HG03575 (cell line): ENCODE measurements at regions not wholly inside any gene's neighbourhood (a gene's known extent, or its start where the extent isn't known, plus 50 kb on each side); places are given as distances from the start of the nearest gene placed in this dataset.

ENCODE experiments used
- ATAC-seq: cut with Tn5 transposase; IDR thresholded peaks from one replicate; pipeline ENCODE4 v1.9.1; 2021; ENCODE audit not compliant: unreplicated experiment, insufficient number of reproducible peaks, low FRiP score; ENCODE audit errors: extremely low read depth

DNA sequence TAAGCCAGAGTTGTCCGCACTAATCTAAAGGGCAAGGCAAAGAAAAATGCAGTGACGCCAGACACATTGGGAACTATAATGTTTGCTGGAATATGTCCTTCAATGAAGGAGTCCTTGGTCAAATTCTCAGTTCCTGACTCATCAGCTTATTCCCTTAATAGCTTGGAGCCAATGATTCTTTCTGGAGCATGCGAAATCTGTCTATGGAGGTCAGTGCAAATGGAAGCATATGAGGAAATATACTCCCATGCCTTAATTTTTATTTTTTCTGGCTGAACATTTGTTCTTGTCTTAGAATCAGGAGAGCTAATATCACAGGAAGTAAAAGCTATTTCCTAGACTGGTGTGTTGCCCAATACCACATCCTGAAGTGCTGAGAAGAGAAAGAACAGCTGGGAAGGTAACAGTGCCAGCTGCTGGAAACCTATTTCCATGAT lies 289.8 kb upstream of the SPRY2 start:
- ATAC-seq, result no peak

DNA sequence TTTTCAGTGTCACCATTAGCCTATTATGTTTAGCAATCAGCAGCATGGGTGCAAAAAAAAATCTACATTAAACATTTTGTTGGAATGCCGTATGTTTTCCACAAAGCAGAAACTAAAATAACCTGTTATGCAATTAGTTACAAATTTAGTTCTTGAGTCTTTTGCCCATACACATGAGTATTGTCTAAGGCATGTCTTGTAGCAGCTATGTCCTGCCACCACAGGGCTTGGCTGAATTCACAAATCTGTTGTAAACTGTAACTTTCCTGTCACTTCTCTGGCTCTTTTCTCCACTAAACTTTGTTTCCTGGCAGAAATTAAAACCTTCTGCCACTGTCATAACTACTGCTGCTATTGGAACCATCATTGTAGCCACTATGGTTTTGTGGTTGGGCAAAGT lies 277.9 kb upstream of the SPRY2 start:
- no peak for ATAC-seq

DNA sequence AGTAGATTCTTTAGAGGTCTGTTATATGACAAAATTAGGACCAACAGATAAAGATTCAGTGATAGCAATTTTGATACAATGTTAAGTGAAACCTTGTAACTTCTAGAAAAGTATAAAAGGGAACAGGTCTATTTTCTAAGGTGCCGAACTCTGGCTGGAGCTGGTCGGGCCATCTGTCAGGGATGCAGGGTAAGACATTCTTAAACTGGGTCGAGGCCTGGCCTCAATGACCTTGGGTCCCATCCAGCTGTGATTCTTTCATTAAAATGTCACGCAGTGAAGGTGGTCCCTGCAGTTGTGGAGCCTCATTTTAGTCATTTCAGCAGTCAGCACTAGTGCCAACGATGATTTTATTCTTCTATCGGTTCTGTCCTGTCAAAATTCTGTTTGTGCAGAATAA lies 271.9 kb upstream of the SPRY2 start:
- ATAC-seq, result no peak

DNA sequence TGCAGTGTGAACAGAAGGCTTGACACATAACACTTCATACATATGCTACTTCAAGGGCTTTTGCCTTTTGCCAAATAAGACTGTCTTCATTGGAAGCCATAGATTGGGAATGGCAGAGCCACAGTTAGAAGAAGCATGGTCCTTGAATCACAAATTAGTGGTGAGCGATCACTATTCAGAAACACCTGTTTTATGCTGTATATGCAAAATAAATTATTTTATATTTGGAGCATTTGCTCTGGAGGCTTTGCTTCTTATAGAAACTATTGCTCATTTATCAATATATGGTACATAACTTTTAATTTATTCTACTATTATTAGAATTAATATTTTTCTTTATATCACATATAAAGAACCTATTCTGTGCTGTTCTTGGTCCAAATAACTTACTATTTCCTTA lies 270.4 kb upstream of the SPRY2 start:
- no peak for ATAC-seq

DNA sequence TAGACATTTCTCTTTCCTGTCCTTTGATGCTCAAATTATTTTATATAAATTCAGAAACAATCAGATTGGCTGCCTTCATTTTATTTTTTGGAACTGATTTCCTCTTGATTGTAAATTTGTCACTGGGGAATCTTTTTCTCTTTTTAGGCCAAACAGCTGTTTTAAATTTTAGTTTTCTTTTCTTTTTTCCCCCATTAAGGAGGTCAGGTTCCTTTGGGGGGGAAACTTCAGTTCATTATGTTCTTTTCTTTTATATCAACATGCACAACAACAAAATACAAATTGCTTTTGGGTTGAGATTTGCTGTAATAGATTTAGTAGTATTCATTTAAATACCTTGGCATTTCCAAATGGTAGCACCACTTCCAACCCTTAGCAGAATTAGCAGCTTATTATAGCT lies 264.8 kb upstream of the SPRY2 start:
- ATAC-seq, result no peak

DNA sequence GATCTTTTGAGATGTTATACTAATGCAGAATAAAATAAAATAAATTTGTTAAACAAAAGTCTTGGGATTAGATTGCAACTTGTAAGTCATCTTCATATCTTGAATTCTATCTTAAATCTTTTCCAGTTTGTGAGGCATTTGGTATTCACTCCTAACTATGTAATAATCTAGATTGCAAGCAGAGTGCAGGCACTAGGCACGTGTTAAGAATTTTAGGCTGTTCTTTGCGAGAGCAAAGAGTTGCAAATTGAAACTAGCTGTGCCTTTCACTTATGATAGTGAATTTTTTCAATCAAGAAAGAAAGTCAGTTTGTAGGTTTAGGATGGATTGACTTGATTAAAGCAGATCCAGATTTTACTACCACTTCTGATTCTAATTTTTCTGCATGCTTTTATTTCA lies 264.1 kb upstream of the SPRY2 start:
- ATAC-seq, result no peak

DNA sequence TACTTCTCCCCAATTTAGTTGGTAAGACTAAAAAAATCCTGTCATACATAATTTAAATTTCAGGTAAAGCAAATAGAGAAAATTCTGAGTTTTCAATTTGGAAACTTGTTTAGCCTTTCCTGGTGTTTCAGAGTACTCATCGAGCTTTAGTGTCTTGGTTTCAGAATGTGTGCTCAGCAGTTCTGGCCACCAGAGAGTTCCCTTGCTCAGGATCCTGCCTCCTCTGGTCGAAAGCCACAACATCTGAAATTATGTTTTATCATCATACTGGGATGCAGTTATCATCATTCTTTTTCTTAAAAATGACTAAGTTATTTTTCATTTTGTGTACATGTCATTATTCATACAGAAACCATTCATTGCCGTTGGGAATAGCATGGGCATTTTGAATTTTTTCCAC lies 263.2 kb upstream of the SPRY2 start:
- ATAC-seq, result no peak

DNA sequence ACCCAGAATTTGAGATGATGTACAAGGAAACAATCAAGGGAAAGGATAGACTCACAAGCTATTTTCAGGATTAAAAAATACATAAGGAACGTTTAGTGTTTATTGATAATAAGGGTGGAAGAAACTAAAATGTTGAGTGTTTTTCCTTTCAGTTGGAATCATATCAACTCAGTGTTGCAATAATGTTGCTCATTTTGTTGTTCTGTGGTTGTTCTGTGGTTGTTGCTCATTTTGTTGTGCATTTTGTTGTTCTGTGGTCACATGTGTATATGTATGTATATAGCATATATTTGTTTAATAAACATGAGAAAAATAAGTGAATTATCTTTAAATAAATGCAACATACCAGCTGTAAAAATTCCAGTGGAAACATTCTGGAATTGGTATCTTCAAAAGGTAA lies 262.4 kb upstream of the SPRY2 start:
- no peak for ATAC-seq

DNA sequence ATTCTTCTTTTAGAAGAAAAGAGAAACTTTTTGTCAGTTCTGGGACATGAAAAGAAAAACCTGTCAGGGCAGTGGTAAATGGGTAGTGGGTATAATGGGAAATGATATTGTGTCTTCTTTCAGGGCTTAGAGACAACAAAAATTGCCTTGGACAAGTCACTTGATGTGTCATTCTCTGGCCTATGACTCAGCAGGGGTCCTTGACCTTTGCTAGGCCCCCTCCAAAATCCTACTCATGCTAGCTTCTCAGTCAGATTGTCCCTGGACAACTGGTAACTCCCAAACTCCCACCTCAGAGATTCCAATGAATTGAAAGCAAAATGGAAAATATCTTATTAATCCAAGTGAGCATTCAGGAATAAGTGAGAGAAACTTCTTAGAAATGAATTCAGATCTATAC lies 258.8 kb upstream of the SPRY2 start:
- no peak for ATAC-seq

DNA sequence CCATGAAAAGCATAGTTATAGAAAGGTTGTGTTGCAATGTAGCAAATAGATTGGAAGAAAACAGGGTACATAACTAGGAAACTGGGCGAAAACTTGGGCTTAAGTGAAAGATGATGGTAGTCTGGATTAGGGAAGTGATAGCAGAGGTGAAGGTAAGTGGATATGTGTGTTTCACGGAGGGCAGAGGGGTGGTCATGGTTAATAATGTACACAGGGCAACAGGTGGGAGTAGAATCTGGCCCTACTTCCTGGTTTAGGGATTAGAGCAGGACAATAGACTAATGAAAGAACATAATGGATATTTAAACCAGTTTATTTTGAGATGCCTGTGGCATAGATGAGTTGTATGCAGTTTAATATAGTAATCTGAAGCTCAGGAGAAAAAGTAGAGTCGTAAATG lies 257.3 kb upstream of the SPRY2 start:
- no peak for ATAC-seq

DNA sequence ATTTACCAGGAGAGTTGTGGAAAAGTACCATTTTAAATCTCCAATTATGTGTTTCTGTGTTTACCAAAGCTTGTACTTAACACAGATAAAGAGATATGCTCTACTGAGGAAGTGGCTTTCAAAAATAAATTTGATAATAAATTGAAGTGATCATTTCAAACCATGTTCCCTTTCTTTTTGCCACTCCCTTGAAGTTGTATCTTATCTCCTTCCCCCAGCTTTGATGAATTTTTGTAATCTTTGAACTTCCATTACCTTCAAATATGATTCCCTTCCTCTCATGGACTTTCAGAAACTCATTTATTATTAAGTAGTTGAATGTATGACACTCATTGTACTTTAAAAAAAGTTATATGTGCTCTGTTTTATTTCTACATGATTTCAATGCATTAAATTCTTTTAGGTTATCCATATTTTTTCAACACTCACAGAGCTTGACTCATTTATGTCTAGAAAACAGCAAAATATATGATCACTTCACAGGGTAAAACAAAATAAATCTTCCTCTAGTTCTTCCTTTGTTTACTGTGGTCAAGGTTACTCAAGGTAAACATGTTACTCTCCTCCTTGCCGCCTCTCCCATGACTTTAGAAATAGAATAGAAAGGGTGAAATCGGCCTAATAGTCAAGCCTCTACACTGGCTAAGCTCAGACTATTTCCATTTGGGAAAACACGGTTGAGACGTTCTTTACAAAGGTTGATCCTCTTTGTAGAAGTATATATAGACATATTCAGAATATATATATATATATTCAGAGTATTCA lies 251.2 kb upstream of the SPRY2 start:
- no peak for ATAC-seq

DNA sequence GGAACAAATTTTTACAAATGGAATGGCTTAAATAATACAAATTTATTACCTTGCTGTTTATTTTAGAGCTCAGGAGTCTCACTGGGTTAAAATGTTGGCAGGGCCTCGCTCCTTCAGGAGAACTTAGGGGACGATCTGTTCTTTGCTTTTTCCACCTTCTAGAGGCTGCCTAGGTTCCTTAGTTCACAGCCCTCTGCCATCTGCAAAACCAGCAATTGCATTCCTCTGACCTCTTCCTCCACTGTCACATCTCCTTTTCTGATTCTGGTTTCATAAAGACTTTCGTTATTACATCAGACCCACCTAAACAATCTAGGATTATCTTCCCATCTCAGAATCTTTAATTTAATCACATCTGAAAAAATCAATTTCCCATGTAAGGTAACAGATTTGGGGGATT lies 249.6 kb upstream of the SPRY2 start:
- ATAC-seq, result no peak

DNA sequence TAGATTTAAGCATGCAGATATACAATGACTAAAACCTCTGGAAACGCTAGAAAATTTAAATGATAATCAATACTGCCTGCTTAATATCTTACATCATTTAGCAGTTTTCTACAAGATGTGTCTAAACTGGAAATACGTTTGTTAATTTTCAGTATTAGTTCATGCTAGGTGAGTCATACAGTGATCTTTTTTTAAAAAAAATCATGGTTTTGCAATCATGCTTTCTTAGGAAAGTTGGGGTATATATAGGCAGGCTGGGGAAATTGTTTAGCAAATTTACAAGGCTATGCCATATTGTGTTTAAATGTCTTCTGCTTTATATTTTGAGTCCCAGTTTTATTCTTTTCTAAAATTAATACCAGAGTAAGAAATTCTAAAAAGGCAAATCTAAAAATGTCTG lies 245.4 kb upstream of the SPRY2 start:
- ATAC-seq, result no peak

DNA sequence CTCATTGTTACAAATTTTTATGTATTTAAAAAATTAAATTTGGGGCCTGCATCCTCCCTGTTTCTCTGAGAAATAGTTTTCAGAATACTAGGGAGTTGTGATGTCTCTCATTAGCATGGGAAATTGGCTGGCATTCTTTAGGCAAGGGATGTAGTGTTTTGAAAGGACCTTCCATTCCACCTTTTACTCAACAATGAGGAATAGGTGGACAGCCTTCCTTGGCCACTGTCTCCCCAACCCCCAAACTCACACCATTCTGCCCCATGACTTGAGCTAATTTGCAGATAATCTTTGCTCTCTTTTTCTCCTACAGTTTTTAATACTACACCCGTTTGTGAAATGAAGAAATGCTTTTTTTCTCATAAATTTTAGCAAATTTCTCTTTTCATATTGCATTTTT lies 244.6 kb upstream of the SPRY2 start:
- ATAC-seq, result no peak

DNA sequence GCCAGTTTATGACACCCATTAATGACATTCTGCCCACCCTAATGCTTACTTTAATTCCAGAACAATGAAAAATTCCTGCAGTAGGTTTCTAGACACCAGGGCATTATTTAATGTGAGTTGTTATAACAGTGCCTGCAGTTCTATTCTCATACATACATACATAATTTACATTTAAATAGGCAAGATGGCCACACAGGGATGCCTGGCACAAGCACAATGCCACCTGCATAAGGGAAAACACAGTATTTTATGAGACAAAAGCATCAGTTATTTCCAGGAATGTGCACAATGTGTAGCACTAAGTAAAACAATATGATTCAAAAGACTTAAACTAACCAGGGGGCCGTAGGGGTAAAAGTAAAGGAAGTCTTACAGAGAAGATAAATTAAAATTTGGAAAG lies 243.9 kb upstream of the SPRY2 start:
- no peak for ATAC-seq

DNA sequence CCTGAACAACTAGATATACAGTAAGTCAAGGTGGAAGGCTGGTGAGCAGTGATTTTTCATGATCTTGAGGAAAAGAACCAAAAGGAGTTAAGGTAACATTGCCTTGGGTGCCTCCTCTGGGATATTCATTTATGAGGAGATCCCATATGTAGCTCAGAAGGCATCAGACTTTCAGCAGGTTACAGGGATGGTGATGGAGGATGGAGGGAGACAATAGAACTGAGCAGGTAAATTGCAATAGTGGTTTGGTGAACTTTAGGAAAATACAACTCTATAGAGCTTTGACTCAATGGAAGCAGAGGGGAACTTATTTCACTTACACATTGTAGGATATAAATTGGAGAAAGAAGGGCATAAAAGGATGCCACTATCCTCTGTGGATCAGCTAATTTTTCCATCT lies 243.4 kb upstream of the SPRY2 start:
- ATAC-seq, result no peak

DNA sequence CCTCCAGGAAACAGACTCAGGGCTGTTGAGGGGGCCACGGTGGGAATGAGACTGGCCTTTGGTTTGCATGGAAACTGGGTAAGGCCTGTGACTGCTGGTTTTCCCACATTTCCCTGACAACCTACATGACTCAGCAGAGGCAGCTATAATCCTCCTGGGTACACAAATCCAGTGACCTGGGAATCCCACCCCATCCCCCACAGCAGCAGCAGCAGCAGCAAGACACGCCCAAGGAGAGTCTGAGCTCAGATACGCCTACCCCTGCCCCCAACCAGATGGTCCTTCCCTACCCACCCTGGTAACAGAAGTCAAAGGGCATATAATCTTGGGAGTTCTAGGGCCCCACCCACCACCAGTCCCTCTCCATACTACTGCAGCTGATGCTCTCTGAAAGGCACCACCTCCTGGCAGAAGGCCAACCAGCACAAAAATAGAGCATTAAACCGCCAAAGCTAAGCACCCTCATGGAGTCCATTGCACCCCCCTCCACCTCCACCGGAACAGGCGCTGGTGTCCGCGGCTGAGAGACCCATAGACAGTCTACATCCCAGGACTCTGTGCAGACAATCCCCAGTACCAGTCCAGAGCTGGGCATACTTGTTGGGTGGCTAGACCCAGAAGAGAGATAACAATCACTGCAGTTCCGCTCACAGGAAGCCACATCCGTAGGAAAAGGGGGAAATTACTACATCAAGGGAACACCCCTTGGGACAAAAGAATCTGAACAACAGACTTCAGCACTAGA lies 237.2 kb upstream of the SPRY2 start:
- ATAC-seq, result no peak

DNA sequence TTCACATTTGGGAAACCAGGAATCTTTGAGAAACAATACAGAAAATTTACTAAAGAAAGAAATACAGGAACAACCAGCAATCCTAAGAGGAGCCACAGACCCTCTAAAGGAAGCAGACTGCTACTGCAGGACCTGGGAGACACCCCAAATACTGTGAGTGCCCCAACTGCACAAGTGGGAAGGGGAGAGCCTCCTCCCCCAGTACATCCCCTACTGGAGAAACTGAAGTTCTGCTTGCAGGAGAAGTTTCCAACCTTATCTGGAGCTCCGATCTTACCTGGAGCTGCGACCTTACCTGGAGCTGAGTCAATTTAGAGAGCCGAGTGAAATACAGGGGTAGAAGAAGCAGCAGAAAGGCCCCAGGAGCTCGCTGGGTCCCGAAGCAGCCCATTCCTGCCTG lies 236.4 kb upstream of the SPRY2 start:
- no peak for ATAC-seq

DNA sequence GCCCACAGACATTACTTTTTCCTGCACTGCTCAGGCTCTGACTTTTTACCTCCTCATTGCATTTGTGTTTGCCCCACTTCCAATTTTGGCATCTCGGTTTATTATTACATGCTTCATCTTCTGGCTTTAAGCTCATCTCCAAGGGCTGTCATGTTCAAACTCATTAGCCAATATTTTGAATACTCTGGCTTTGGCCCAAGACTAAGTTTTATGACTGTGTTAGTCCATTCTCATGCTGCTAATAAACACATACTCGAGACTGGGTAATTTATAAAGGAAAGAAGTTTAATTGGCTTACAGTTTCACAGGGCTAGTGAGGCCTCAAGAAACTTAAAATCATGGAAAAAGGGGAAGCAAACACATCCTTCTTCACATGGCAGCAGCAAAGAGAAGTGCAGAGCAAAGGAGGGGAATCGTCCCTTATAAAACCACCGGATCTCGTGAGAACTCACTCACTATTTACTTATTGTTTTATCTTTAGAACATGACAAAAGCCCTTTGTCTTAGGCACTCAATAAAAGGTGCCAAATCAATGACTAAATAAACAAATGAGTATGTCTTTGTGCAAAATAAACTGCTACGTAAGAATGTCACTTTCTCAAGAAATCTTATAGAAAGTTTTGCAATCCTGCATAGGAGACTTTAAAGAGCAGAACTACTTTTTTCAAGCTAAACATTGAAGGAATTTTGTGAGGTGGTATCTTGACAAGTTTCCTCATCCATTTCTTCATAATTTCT lies 233.4 kb upstream of the SPRY2 start:
- no peak for ATAC-seq

DNA sequence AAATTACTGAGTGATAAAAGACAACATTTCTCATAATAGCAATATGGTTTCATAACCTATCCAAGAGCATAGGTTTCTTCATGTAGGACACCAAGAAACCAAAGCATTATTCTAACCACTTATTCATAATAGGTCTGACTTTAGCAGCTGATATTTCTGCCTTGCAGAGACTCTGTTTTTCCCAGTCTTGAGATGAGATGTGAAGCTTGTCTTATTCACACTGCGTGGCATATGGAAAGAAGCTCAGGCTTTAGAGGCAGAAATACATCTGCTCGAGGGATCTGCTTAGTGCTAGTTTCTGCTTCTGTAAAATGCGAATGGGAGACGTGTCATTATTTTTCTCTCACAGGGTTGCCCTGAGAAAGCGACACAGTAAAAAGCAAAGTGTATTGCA lies 232.0 kb upstream of the SPRY2 start:
- ATAC-seq, result no peak
